HEK293 (cell line): ENCODE measurements at regions not wholly inside any gene's neighbourhood (a gene's known extent, or its start where the extent isn't known, plus 50 kb on each side); places are given as distances from the start of the nearest gene placed in this dataset.

Source experiments
- CTCF ChIA-PET: fragments of 350-600 bp; formaldehyde crosslinking; extraction: SDS; loops from one replicate; lab custom pipeline; 2021; ENCODE audit warnings: antibody characterized with exemption; lab: Yijun Ruan, JAX
- POLR2A ChIA-PET: fragments of 300-600 bp; formaldehyde crosslinking; extraction: SDS; loops from one replicate; lab custom pipeline; 2020; ENCODE audit warnings: antibody characterized with exemption, inconsistent platforms; lab: Yijun Ruan, JAX
- H3K27ac ChIP-seq: fragments of 200-500 bp; sonication (Bioruptor generic); 2 replicates; pipeline ENCODE4 v1.5.1; 2014; ENCODE audit warnings: low read depth, low read length, control low read depth, inconsistent platforms; ENCODE audit errors: extremely low read depth
- H3K36me3 ChIP-seq, 2 experiments: fragments of 200-500 bp in 1 of 2; sonication (Bioruptor generic) in 1 of 2; 1 replicate in 1 of 2; 2 replicates in 1 of 2; pipeline ENCODE4 v1.5.1; 2014 to 2017; ENCODE audit warnings: inconsistent platforms in 2 of 2, low read length in 2 of 2; ENCODE audit not compliant: control insufficient read depth in 2 of 2, insufficient read depth in 1 of 2
- H3K4me1 ChIP-seq: fragments of 200-500 bp; sonication (Bioruptor generic); 2 replicates; pipeline ENCODE4 v1.5.1; 2014; ENCODE audit warnings: mild to moderate bottlenecking, low read length, inconsistent platforms; ENCODE audit not compliant: control insufficient read depth, insufficient read depth
- H3K4me3 ChIP-seq: 2 replicates; pipeline ENCODE4 v1.5.1; 2011; ENCODE audit warnings: low read depth, mild to moderate bottlenecking, control low read depth, low read length, moderate library complexity
- H3K9me3 ChIP-seq: fragments of 200-500 bp; sonication (Bioruptor generic); 2 replicates; pipeline ENCODE4 v1.5.1; 2014; ENCODE audit warnings: low read depth, low read length, inconsistent platforms; ENCODE audit not compliant: control insufficient read depth, insufficient read depth
- KLF7 ChIP-seq: fragments of 450-650 bp; formaldehyde crosslinking; IDR thresholded peaks from 2 replicates; pipeline ENCODE4 v1.5.1; 2016; ENCODE audit warnings: missing biosample characterization, missing genetic modification characterization, borderline replicate concordance
- KLF9 ChIP-seq: fragments of 450-650 bp; formaldehyde crosslinking; IDR thresholded peaks from 2 replicates; pipeline ENCODE4 v1.5.1; 2016; ENCODE audit warnings: missing biosample characterization, missing genetic modification characterization, low read depth
- PRDM2 ChIP-seq: fragments of 450-650 bp; formaldehyde crosslinking; IDR thresholded peaks from 2 replicates; pipeline ENCODE4 v1.5.1; 2016; ENCODE audit warnings: missing biosample characterization, missing genetic modification characterization, borderline replicate concordance
- PRDM4 ChIP-seq: fragments of 450-650 bp; formaldehyde crosslinking; IDR thresholded peaks from 2 replicates; pipeline ENCODE4 v1.5.1; 2017; ENCODE audit warnings: missing biosample characterization, missing genetic modification characterization
- ZFP69B ChIP-seq: fragments of 450-650 bp; formaldehyde crosslinking; IDR thresholded peaks from 2 replicates; pipeline ENCODE4 v1.5.1; 2016; ENCODE audit warnings: missing biosample characterization, missing genetic modification characterization
- ZNF2 ChIP-seq: fragments of 450-650 bp; formaldehyde crosslinking; IDR thresholded peaks from 2 replicates; pipeline ENCODE4 v1.5.1; 2016; ENCODE audit warnings: missing biosample characterization, missing genetic modification characterization
- ZNF555 ChIP-seq: fragments of 450-650 bp; formaldehyde crosslinking; conservative IDR thresholded peaks from 2 replicates; pipeline ENCODE4 v1.5.1; 2017; ENCODE audit warnings: missing biosample characterization, mild to moderate bottlenecking, missing genetic modification characterization, inconsistent platforms
- ZNF580 ChIP-seq: fragments of 450-650 bp; formaldehyde crosslinking; IDR thresholded peaks from 2 replicates; pipeline ENCODE4 v1.5.1; 2016; ENCODE audit warnings: missing biosample characterization, missing genetic modification characterization
- ZNF623 ChIP-seq: fragments of 450-650 bp; formaldehyde crosslinking; IDR thresholded peaks from 2 replicates; pipeline ENCODE4 v1.5.1; 2016; ENCODE audit warnings: missing biosample characterization, missing genetic modification characterization
- ZNF664 ChIP-seq: fragments of 450-650 bp; formaldehyde crosslinking; IDR thresholded peaks from 2 replicates; pipeline ENCODE4 v1.5.1; 2016; ENCODE audit warnings: missing biosample characterization, missing genetic modification characterization
- ZNF777 ChIP-seq: fragments of 450-650 bp; formaldehyde crosslinking; IDR thresholded peaks from 2 replicates; pipeline ENCODE4 v1.5.1; 2017; ENCODE audit warnings: missing biosample characterization, missing genetic modification characterization, borderline replicate concordance
- TF ChIP-seq, protein P1 (sequence below): fragments of 450-650 bp; formaldehyde crosslinking; IDR thresholded peaks from 2 replicates; pipeline ENCODE4 v1.5.1; 2016; ENCODE audit warnings: missing biosample characterization, missing genetic modification characterization, borderline replicate concordance
- TF ChIP-seq, protein P2 (sequence below): fragments of 450-650 bp; formaldehyde crosslinking; IDR thresholded peaks from 2 replicates; pipeline ENCODE4 v1.5.1; 2016; ENCODE audit warnings: missing biosample characterization, missing genetic modification characterization

DNA sequence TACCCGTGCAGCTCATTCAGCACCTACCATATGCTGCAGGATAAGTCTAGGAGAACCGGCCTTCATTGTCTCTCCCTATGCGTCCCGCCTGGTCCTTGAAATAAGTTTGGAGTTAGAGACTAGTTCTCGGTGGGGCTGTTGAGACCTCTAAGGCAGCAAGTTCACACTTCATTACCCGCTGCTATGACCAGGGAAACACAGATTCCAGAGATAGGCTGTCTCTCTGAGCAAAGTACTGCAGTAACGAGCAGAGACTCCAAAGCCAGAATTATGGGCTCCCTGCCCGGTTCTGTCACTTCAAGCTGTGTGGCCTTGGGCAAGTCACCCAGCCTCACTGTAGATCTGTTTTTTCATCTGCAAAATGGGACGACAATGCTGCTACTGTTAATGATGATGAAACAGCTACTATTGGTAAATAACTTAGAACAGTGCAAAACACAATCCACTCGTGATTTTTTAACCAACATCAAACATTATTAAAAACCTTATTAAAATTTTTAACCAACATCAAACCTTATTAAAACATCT, 184.1 kb downstream of the USP12 start:
- no peak overlapping the region for H3K4me3 ChIP-seq
- ChIA-PET CTCF (interaction anchor here (0.6 to 6.6 kb wide), 5 partner anchors 41 to 998 kb away, joined by 3 to 124 read pairs (median 3); no protein-coding TSS in a partner anchor), POLR2A (no interaction called here)
- H3K4me1 ChIP-seq = peaks cover 6% of the 10 kb centered on the region
- H3K27ac ChIP-seq = no peak overlapping the region
- no peaks in the 10 kb centered on the region for H3K9me3 ChIP-seq
- H3K36me3 ChIP-seq = no peaks in the 10 kb centered on the region
- TF ChIP-seq ZNF623 (tag by site-specific recombination) = no peak
- TF ChIP-seq ZFP69B (tag by site-specific recombination) = no peak
- no peak for TF ChIP-seq PRDM4 (tag by site-specific recombination)
- no peak for TF ChIP-seq ZNF2
- TF ChIP-seq, protein P1, sequence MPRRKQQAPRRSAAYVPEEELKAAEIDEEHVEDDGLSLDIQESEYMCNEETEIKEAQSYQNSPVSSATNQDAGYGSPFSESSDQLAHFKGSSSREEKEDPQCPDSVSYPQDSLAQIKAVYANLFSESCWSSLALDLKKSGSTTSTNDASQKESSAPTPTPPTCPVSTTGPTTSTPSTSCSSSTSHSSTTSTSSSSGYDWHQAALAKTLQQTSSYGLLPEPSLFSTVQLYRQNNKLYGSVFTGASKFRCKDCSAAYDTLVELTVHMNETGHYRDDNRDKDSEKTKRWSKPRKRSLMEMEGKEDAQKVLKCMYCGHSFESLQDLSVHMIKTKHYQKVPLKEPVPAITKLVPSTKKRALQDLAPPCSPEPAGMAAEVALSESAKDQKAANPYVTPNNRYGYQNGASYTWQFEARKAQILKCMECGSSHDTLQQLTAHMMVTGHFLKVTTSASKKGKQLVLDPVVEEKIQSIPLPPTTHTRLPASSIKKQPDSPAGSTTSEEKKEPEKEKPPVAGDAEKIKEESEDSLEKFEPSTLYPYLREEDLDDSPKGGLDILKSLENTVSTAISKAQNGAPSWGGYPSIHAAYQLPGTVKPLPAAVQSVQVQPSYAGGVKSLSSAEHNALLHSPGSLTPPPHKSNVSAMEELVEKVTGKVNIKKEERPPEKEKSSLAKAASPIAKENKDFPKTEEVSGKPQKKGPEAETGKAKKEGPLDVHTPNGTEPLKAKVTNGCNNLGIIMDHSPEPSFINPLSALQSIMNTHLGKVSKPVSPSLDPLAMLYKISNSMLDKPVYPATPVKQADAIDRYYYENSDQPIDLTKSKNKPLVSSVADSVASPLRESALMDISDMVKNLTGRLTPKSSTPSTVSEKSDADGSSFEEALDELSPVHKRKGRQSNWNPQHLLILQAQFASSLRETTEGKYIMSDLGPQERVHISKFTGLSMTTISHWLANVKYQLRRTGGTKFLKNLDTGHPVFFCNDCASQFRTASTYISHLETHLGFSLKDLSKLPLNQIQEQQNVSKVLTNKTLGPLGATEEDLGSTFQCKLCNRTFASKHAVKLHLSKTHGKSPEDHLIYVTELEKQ (tag by site-specific recombination) = no peak
- TF ChIP-seq, protein P2, sequence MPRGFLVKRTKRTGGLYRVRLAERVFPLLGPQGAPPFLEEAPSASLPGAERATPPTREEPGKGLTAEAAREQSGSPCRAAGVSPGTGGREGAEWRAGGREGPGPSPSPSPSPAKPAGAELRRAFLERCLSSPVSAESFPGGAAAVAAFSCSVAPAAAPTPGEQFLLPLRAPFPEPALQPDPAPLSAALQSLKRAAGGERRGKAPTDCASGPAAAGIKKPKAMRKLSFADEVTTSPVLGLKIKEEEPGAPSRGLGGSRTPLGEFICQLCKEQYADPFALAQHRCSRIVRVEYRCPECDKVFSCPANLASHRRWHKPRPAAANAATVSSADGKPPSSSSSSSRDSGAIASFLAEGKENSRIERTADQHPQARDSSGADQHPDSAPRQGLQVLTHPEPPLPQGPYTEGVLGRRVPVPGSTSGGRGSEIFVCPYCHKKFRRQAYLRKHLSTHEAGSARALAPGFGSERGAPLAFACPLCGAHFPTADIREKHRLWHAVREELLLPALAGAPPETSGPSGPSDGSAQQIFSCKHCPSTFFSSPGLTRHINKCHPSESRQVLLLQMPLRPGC (tag by site-specific recombination) = no peak
- no peak for TF ChIP-seq ZNF664 (tag by site-specific recombination)
- no peak for TF ChIP-seq ZNF777 (tag by site-specific recombination)
- no peak for TF ChIP-seq PRDM2 (tag by site-specific recombination)
- no peak for TF ChIP-seq KLF7 (tag by site-specific recombination)
- TF ChIP-seq ZNF555 = no peak
- no peak for TF ChIP-seq ZNF580 (tag by site-specific recombination)
- TF ChIP-seq KLF9 (tag by site-specific recombination) = no peak
- TF ChIP-seq, all 188 proteins: peak for 0
